ENCODE measurements at regions not wholly inside any gene's neighbourhood (a gene's known extent, or its start where the extent isn't known, plus 50 kb on each side); places are given as distances from the start of the nearest gene placed in this dataset.

DNA sequence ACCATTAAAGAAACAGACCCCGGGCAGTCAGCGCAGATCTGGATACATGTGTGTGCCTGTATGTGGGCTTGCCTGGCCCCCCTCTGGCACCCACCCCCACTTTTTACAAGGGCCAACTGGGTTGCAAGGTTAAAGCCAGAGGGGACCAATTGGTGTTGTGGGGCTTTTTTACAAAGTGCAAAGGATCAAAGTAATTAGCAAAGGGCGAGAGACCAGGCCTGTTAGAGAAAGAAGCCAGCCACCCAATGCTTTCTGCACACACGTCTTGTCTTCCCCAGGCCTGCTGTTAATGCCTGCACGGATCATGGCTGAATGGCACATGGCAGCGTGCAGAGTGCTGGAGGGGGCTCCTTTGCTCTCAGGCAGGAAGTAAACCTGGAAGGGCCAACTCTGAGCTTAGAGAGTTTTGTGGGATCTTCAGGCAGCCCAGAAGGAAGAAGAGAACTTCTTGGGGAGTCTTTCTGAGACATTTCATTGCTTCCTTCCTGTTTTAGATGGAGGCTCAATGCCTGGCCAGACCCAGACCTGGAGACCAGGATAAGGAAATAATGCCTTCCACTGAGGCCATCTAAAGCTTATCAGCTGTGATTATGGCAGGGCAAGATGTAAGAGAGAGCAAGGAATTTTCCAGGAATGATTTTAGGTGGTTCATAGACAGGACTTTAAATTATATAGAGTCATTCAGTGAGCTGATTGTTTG lies 523.4 kb upstream of the TBX3 start:
- TF ChIP-seq NANOG (IDR thresholded peaks at IDR 0.05; ENCODE audit: insufficient read depth, low read depth, low read length, poor library complexity, severe bottlenecking): no peak
- TF ChIP-seq ZNF274 (IDR thresholded peaks at IDR 0.05; ENCODE audit: borderline replicate concordance, extremely low read depth, low read length): no peak
- TF ChIP-seq, protein P1, sequence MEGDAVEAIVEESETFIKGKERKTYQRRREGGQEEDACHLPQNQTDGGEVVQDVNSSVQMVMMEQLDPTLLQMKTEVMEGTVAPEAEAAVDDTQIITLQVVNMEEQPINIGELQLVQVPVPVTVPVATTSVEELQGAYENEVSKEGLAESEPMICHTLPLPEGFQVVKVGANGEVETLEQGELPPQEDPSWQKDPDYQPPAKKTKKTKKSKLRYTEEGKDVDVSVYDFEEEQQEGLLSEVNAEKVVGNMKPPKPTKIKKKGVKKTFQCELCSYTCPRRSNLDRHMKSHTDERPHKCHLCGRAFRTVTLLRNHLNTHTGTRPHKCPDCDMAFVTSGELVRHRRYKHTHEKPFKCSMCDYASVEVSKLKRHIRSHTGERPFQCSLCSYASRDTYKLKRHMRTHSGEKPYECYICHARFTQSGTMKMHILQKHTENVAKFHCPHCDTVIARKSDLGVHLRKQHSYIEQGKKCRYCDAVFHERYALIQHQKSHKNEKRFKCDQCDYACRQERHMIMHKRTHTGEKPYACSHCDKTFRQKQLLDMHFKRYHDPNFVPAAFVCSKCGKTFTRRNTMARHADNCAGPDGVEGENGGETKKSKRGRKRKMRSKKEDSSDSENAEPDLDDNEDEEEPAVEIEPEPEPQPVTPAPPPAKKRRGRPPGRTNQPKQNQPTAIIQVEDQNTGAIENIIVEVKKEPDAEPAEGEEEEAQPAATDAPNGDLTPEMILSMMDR (IDR thresholded peaks at IDR 0.05; ENCODE audit: control extremely low read depth in 1 of 3, insufficient read depth in 1 of 3, low read depth in 1 of 3, low read length in 3 of 3): no peak

Measured in H1 (cell line).